K562 (cell line): ENCODE measurements at regions not wholly inside any gene's neighbourhood (a gene's known extent, or its start where the extent isn't known, plus 50 kb on each side); places are given as distances from the start of the nearest gene placed in this dataset.

Experiments used
- ATAC-seq: fragments of 200-7000 bp; cut with Tn5 transposase; 3 replicates; pipeline ENCODE4 v1.9.1; 2020; ENCODE audit warnings: moderate library complexity
- BruUV-seq: library from RNA; stranded (reverse); fragments of 400-500 nt; replicated peaks from 2 replicates; lab custom pipeline; 2021; lab: Mats Ljungman, UMichigan
- CTCF ChIA-PET: fragments of 300-600 bp; formaldehyde crosslinking; extraction: SDS; loops from one replicate; lab custom pipeline; 2021; ENCODE audit warnings: low intra/inter-chr PET ratio; lab: Yijun Ruan, JAX
- POLR2A ChIA-PET: fragments of 300-600, 350-650 bp; sonication (Branson Sonifier 250); formaldehyde crosslinking; extraction: SDS; loops from one replicate; lab custom pipeline; 2021; ENCODE audit warnings: antibody characterized with exemption, inconsistent platforms; lab: Yijun Ruan, JAX
- DNase-seq, 4 experiments: peaks; one replicate each; pipeline versions ENCODE4 v3.0.0 to v3.0.0-alpha.2; 2011 to 2018; ENCODE audit warnings: low spot score in 3 of 4, mixed read lengths in 3 of 4; ENCODE audit errors: extremely low read depth in 1 of 4
- FAIRE-seq: peaks from 2 replicates; lab custom pipeline; 2011; peaks lifted over from hg19 to GRCh38; lab: Jason Lieb, UNC
- H2AFZ ChIP-seq: 2 replicates; pipeline ENCODE4 v1.6.0; 2011; ENCODE audit warnings: low read depth, low read length, control low read depth, inconsistent platforms
- H3K27ac ChIP-seq: fragments of 200-600 bp; 3 replicates; pipeline ENCODE4 v1.8.0; 2011; ENCODE audit warnings: low read depth, mild to moderate bottlenecking, control low read depth, inconsistent platforms, low read length, moderate library complexity, mixed read lengths; ENCODE audit errors: extremely low read depth
- H3K27me3 ChIP-seq, 2 experiments: fragments of 300-600 bp in 1 of 2; 2 replicates in 1 of 2; 3 replicates in 1 of 2; pipeline versions ENCODE4 v1.6.0 to v1.8.0; 2011; ENCODE audit warnings: inconsistent platforms in 2 of 2, low read length in 2 of 2, mild to moderate bottlenecking in 1 of 2, mixed read lengths in 1 of 2, moderate library complexity in 1 of 2; ENCODE audit not compliant: control insufficient read depth in 2 of 2, insufficient read depth in 2 of 2
- H3K36me3 ChIP-seq: fragments of 300-600 bp; 3 replicates; pipeline ENCODE4 v1.8.0; 2011; ENCODE audit warnings: mild to moderate bottlenecking, low read length, inconsistent platforms; ENCODE audit not compliant: control insufficient read depth, insufficient read depth
- H3K4me1 ChIP-seq, 2 experiments: fragments of 200-600 bp in 1 of 2; replicated peaks in 1 of 2; 2 replicates in 1 of 2; 3 replicates in 1 of 2; pipeline versions ENCODE4 v1.5.1 to v1.8.0; 2011; ENCODE audit warnings: inconsistent platforms in 2 of 2, low read length in 2 of 2, mild to moderate bottlenecking in 1 of 2, mixed read lengths in 1 of 2, moderate library complexity in 1 of 2; ENCODE audit not compliant: control insufficient read depth in 2 of 2, insufficient read depth in 2 of 2
- H3K4me2 ChIP-seq: 2 replicates; pipeline ENCODE4 v1.6.1; 2011; ENCODE audit warnings: low read length, control low read depth, inconsistent platforms, mixed read lengths; ENCODE audit not compliant: insufficient read depth
- H3K4me3 ChIP-seq: fragments of 200-600 bp; sonication (generic), shearing (Covaris generic); 2 replicates; pipeline ENCODE4 v1.5.1; 2016; ENCODE audit warnings: control low read depth, inconsistent platforms
- H3K79me2 ChIP-seq: fragments of 200-600 bp; 3 replicates; pipeline ENCODE4 v1.8.0; 2011; ENCODE audit warnings: low read length, inconsistent platforms; ENCODE audit not compliant: control insufficient read depth, insufficient read depth
- H3K9ac ChIP-seq, 2 experiments: 2 replicates each; pipeline versions ENCODE4 v1.6.0 to v1.6.1; 2011; ENCODE audit warnings: low read depth in 2 of 2, low read length in 2 of 2, control low read depth in 1 of 2, inconsistent platforms in 1 of 2, mild to moderate bottlenecking in 1 of 2, mixed read lengths in 1 of 2; ENCODE audit not compliant: insufficient read depth in 1 of 2
- H3K9me1 ChIP-seq: one replicate; pipeline ENCODE4 v1.6.0; 2011; ENCODE audit warnings: inconsistent platforms, mild to moderate bottlenecking, low read length, moderate library complexity; ENCODE audit not compliant: control insufficient read depth, insufficient read depth
- H3K9me3 ChIP-seq: replicated peaks from 2 replicates; pipeline ENCODE4 v1.5.1; 2011; ENCODE audit warnings: low read depth, low read length, inconsistent platforms; ENCODE audit not compliant: control insufficient read depth, insufficient read depth
- H4K20me1 ChIP-seq: replicated peaks from 2 replicates; pipeline ENCODE4 v1.6.1; 2011; ENCODE audit warnings: low read length, inconsistent platforms, mixed read lengths; ENCODE audit not compliant: control insufficient read depth, insufficient read depth
- BRCA1 ChIP-seq, 2 experiments: fragments of 450-650 bp in 1 of 2; sonication (generic) in 1 of 2; formaldehyde crosslinking in 1 of 2; IDR thresholded peaks; 2 replicates each; pipeline versions ENCODE4 v1.5.0 to v1.6.1; 2017 to 2020; ENCODE audit warnings: mild to moderate bottlenecking in 1 of 2, missing genetic modification reagents in 1 of 2
- BRD9 ChIP-seq: fragments of 450-650 bp; IDR thresholded peaks from 2 replicates; pipeline ENCODE4 v1.6.1; 2018; ENCODE audit warnings: low read depth; ENCODE audit not compliant: partially characterized antibody
- E2F3 ChIP-seq: fragments of 250-450 bp; sonication (Bioruptor Pico); IDR thresholded peaks from 2 replicates; pipeline ENCODE4 v1.4.0; 2020; ENCODE audit warnings: mild to moderate bottlenecking
- GABPB1 ChIP-seq: sonication (generic); formaldehyde crosslinking; IDR thresholded peaks from 2 replicates; pipeline ENCODE4 v1.8.0; 2022; ENCODE audit warnings: mild to moderate bottlenecking, missing genetic modification reagents
- GATAD2A ChIP-seq: fragments of 450-650 bp; IDR thresholded peaks from 2 replicates; pipeline ENCODE4 v1.6.1; 2017
- HNRNPH1 ChIP-seq: fragments of 200-400 bp; formaldehyde crosslinking; optimal IDR thresholded peaks from 2 replicates; pipeline ENCODE3; 2017; ENCODE audit warnings: low read depth, mild to moderate bottlenecking, low read length, moderate library complexity
- KDM2B ChIP-seq: fragments of 250-450 bp; sonication (Bioruptor Pico); IDR thresholded peaks from 2 replicates; pipeline ENCODE4 v1.8.0; 2021; ENCODE audit warnings: mild to moderate bottlenecking, moderate library complexity
- MEIS2 ChIP-seq: fragments of 450-650 bp; IDR thresholded peaks from 2 replicates; pipeline ENCODE4 v1.6.1; 2014; ENCODE audit warnings: mild to moderate bottlenecking; ENCODE audit not compliant: partially characterized antibody
- MTA1 ChIP-seq: fragments of 450-650 bp; IDR thresholded peaks from 2 replicates; pipeline ENCODE4 v1.6.1; 2017; ENCODE audit warnings: borderline replicate concordance
- NUFIP1 ChIP-seq: fragments of 450-650 bp; IDR thresholded peaks from 2 replicates; pipeline ENCODE4 v1.6.1; 2018; ENCODE audit not compliant: partially characterized antibody
- PCBP2 ChIP-seq: fragments of 200-400 bp; formaldehyde crosslinking; IDR thresholded peaks from 2 replicates; pipeline ENCODE4 v1.6.1; 2018; ENCODE audit warnings: low read length, low read depth, mild to moderate bottlenecking, moderate library complexity; ENCODE audit not compliant: poor library complexity, severe bottlenecking
- PRPF4 ChIP-seq: fragments of 200-400 bp; formaldehyde crosslinking; IDR thresholded peaks from one replicate; pipeline ENCODE4 v1.6.1; 2017; ENCODE audit warnings: low read length, low read depth, mild to moderate bottlenecking; ENCODE audit not compliant: insufficient read depth, poor library complexity, severe bottlenecking
- RB1 ChIP-seq: fragments of 450-650 bp; IDR thresholded peaks from 2 replicates; pipeline ENCODE4 v1.6.1; 2017; ENCODE audit warnings: low read depth, mild to moderate bottlenecking
- TARDBP ChIP-seq: fragments of 450-650 bp; IDR thresholded peaks from 2 replicates; pipeline ENCODE4 v1.6.1; 2016
- XRCC4 ChIP-seq: IDR thresholded peaks from one replicate; pipeline ENCODE4 v1.6.1; 2011; ENCODE audit not compliant: insufficient read depth, insufficient read length; ENCODE audit errors: extremely low read depth
- ZEB2 ChIP-seq: fragments of 450-650 bp; IDR thresholded peaks from 2 replicates; pipeline ENCODE4 v1.6.1; 2016
- ZFP36 ChIP-seq: fragments of 150-350 bp; IDR thresholded peaks from 2 replicates; pipeline ENCODE4 v1.6.1; 2018; ENCODE audit warnings: low read length, low read depth; ENCODE audit not compliant: partially characterized antibody
- ZNF197 ChIP-seq: fragments of 200-800 bp; sonication (Bioruptor generic); IDR thresholded peaks from 2 replicates; pipeline ENCODE4 v1.6.1; 2016; ENCODE audit warnings: low read depth, missing genetic modification characterization, missing compliant biosample characterization
- ZNF445 ChIP-seq: fragments of 250-450 bp; sonication (Bioruptor Pico); IDR thresholded peaks from 2 replicates; pipeline ENCODE4 v1.4.0; 2020; ENCODE audit warnings: low read depth, mild to moderate bottlenecking, moderate library complexity
- ZNF785 ChIP-seq: fragments of 250-450 bp; sonication (Bioruptor Pico); IDR thresholded peaks from 2 replicates; pipeline ENCODE4 v1.4.0; 2020; ENCODE audit warnings: mild to moderate bottlenecking
- WGBS: fragments of 100-300 bp; shearing (Covaris generic); methylation state at CpG from one replicate; pipeline ENCODE4 v1.1.6; 2016; ENCODE audit warnings: low coverage, mixed read lengths; ENCODE audit not compliant: insufficient coverage; ENCODE audit errors: missing lambda C conversion rate; 5-methylcytosine and 5-hydroxymethylcytosine counted together
- in situ Hi-C: fragments of 300-500 bp; cut with MboI; formaldehyde crosslinking; loops from 4 replicates; pipeline ENCODE4 v1.15.0; 2018; ENCODE audit warnings: inconsistent platforms, mixed read lengths
- intact Hi-C: fragments of 100-400 bp; cut with micrococcal nuclease; formaldehyde crosslinking; loops from 2 replicates; pipeline ENCODE4 v1.14.2; 2022

DNA sequence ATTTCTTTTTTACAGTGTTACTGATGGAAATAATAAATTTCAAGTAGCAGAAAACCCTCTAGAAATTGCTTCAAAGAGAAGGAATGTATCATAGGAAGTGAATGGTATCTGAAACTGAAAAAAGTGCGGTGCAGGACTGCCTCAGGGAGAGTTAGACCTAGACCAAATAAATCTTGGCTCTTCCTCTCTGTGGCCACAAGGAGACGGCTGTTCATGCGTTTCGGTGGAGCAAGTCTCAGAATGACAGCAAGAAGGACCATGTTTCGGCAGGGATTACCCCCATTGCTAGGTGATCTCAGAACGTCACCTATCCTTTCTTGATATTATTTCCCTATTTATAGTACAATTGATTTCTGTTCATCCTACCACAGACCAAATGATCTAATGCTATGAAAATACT lies 522.3 kb downstream of the SOX11 start:
- WGBS = 0% methylated on average over 5 of the region's 6 CpGs
- intact Hi-C loops = no loop called here
- DNase-seq (no peak), ATAC-seq (no peak), FAIRE-seq (no peak)
- ChIA-PET CTCF (no interaction called here), POLR2A (no interaction called here)
- TF ChIP-seq RB1 (no peak), KDM2B (no peak), ZNF197 (CRISPR knock-in tag) (no peak), ZFP36 (no peak), HNRNPH1 (no peak), BRD9 (no peak), ZEB2 (no peak), GATAD2A (no peak), BRCA1 (IDR thresholded peaks at IDR 0.05) (no peak), BRCA1 (CRISPR knock-in tag; IDR thresholded peaks at IDR 0.05) (no peak), PRPF4 (no peak), NUFIP1 (no peak), E2F3 (no peak), TARDBP (no peak), MEIS2 (no peak), ZNF785 (CRISPR knock-in tag) (no peak), PCBP2 (no peak), XRCC4 (no peak), MTA1 (no peak), ZNF445 (CRISPR knock-in tag) (no peak), GABPB1 (CRISPR knock-in tag) (no peak)
- no TSS peak for BruUV-seq
- no peaks in the 10 kb centered on the region for H3K36me3 ChIP-seq
- no peak overlapping the region for H3K9ac ChIP-seq
- no peaks in the 10 kb centered on the region for H3K27me3 ChIP-seq
- H3K4me1 ChIP-seq = no peaks in the 10 kb centered on the region
- H3K27ac ChIP-seq = no peak overlapping the region
- no peaks in the 10 kb centered on the region for H4K20me1 ChIP-seq
- H3K79me2 ChIP-seq = no peaks in the 10 kb centered on the region
- no peak overlapping the region for H3K4me2 ChIP-seq
- H3K9me1 ChIP-seq = no peaks in the 10 kb centered on the region
- no peak overlapping the region for H2AFZ ChIP-seq
- no peak overlapping the region for H3K4me3 ChIP-seq
- in situ Hi-C loops = no loop called here
- H3K9me3 ChIP-seq = no peaks in the 10 kb centered on the region
